Parathyroid adenoma (tissue), 2 donors: ENCODE measurements at regions not wholly inside any gene's neighbourhood (a gene's known extent, or its start where the extent isn't known, plus 50 kb on each side); places are given as distances from the start of the nearest gene placed in this dataset.

Experiments
- H2AFZ ChIP-seq: fragments of 300-600 bp; sonication (generic); one replicate; pipeline ENCODE4 v1.7.0; 2017; ENCODE audit warnings: antibody characterized with exemption, mild to moderate bottlenecking
- H3K27ac ChIP-seq: fragments of 300-600 bp; sonication (generic); one replicate; pipeline ENCODE4 v1.7.0; 2017
- H3K27me3 ChIP-seq: fragments of 300-600 bp; sonication (generic); one replicate; pipeline ENCODE4 v1.7.0; 2017; ENCODE audit warnings: low read length; ENCODE audit not compliant: control insufficient read depth, insufficient read depth
- H3K36me3 ChIP-seq: fragments of 300-600 bp; sonication (generic); one replicate; pipeline ENCODE4 v1.7.0; 2017; ENCODE audit warnings: low read length; ENCODE audit not compliant: control insufficient read depth, insufficient read depth
- H3K4me1 ChIP-seq: fragments of 300-600 bp; sonication (generic); one replicate; pipeline ENCODE4 v1.7.0; 2017; ENCODE audit warnings: control low read depth
- H3K4me2 ChIP-seq: fragments of 300-600 bp; sonication (generic); one replicate; pipeline ENCODE4 v1.7.0; 2017; ENCODE audit warnings: low read length
- H3K4me3 ChIP-seq: fragments of 300-600 bp; sonication (generic); one replicate; pipeline ENCODE4 v1.7.0; 2017; ENCODE audit warnings: low read depth, low read length
- H3K79me2 ChIP-seq: fragments of 300-600 bp; sonication (generic); one replicate; pipeline ENCODE4 v1.7.0; 2017; ENCODE audit warnings: control low read depth
- H3K9ac ChIP-seq: fragments of 300-600 bp; sonication (generic); one replicate; pipeline ENCODE4 v1.7.0; 2017; ENCODE audit warnings: mild to moderate bottlenecking
- H3K9me3 ChIP-seq: fragments of 300-600 bp; sonication (generic); one replicate; pipeline ENCODE4 v1.7.0; 2017; ENCODE audit warnings: low read length; ENCODE audit not compliant: control insufficient read depth
- TF ChIP-seq, protein P1 (sequence below): fragments of 300-600 bp; sonication (generic); IDR thresholded peaks from one replicate; pipeline ENCODE4 v1.7.0; 2017; ENCODE audit warnings: antibody characterized with exemption, mild to moderate bottlenecking
- donor health status: primary hyperparathyroidism.

DNA sequence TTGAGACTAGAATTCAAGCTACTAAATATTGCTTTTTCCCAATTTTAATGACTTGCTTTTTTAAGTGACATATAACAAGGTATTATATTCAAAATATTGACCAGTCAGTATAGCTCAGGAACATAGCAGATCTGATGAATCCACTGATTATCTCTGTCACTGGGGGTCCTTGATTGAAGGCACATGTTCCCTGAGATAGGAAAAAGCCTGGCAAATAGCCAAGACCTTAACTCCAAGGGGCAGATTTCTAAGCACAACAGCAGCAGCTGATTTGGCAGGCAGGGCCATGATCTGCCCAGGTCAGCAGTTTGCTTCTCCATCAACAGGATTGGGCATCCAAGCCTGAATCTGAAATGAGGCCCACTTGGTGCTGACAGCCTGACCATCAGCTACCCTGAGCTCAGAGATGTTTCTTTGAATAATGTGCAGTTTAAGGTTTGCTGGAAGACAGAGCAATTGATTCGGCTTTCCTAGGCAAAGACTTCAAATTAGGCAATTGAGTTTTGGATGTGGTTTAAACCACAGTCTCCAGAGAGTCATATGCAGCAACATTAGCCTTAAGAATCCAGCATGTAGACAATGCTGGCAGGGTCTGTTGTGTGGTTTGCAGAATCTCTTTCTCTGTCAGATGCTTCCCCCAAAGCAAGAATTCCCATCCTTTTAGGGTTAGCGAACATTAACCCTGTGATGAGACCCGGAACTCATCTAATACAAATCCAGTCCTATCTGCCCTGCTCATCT, 352.6 kb downstream of the ADRA2A start:
- TF ChIP-seq, protein P1, sequence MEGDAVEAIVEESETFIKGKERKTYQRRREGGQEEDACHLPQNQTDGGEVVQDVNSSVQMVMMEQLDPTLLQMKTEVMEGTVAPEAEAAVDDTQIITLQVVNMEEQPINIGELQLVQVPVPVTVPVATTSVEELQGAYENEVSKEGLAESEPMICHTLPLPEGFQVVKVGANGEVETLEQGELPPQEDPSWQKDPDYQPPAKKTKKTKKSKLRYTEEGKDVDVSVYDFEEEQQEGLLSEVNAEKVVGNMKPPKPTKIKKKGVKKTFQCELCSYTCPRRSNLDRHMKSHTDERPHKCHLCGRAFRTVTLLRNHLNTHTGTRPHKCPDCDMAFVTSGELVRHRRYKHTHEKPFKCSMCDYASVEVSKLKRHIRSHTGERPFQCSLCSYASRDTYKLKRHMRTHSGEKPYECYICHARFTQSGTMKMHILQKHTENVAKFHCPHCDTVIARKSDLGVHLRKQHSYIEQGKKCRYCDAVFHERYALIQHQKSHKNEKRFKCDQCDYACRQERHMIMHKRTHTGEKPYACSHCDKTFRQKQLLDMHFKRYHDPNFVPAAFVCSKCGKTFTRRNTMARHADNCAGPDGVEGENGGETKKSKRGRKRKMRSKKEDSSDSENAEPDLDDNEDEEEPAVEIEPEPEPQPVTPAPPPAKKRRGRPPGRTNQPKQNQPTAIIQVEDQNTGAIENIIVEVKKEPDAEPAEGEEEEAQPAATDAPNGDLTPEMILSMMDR: no peak
- Histone ChIP-seq H3K9ac (no peak overlapping the region), H3K27ac (no peak overlapping the region), H3K79me2 (no peaks in the 10 kb centered on the region), H3K4me2 (no peak overlapping the region), H2AFZ (no peak overlapping the region), H3K27me3 (no peaks in the 10 kb centered on the region), H3K9me3 (no peaks in the 10 kb centered on the region), H3K36me3 (no peaks in the 10 kb centered on the region), H3K4me3 (no peak overlapping the region), H3K4me1 (no peaks in the 10 kb centered on the region)

DNA sequence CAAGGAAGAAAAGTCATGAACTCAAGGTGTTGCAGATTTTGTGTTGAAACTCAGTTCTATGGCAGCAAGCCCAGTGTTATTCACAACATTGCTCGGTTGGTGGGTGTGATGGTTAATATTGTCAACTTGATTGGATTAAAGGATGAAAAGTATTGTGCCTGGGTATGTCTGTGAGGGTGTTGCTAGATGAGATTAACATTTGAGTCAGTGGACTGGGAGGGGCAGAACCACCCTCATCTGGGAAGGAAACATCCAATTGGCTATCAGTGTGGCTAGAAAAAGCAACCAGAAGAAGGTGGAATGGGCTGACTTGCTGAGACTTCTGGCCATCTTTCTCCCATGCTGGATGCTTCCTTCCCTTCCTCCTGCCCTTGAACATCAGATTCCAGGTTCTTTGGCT, 353.2 kb downstream of the ADRA2A start:
- no peaks in the 10 kb centered on the region for H3K27me3 ChIP-seq
- H3K4me3 ChIP-seq: no peak overlapping the region
- no peak overlapping the region for H3K27ac ChIP-seq
- no peak overlapping the region for H2AFZ ChIP-seq
- H3K36me3 ChIP-seq: no peaks in the 10 kb centered on the region
- no peaks in the 10 kb centered on the region for H3K4me1 ChIP-seq
- H3K79me2 ChIP-seq: no peaks in the 10 kb centered on the region
- no peaks in the 10 kb centered on the region for H3K9me3 ChIP-seq
- H3K9ac ChIP-seq: no peak overlapping the region
- H3K4me2 ChIP-seq: no peak overlapping the region
- TF ChIP-seq, protein P1: no peak

DNA sequence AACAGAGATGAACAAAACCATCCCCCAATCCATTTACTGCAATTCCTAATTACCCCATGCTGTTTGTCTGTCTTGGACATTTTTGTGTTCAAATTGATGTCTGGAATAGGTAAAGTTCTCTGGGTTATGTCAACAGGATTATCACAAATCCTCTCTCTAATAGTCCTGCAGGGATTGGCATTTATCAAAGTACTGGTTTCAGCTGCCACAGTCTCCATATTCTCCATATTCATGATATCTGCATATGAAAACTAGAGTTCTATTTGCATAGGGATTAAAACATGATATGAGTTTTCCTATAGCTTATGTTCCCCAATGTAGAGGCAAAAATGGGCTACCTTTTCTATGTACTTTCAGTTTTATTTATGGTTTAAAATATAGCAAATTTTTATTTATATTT, 355.8 kb downstream of the ADRA2A start:
- no peaks in the 10 kb centered on the region for H3K79me2 ChIP-seq
- no peaks in the 10 kb centered on the region for H3K27me3 ChIP-seq
- no peak overlapping the region for H3K4me2 ChIP-seq
- H3K27ac ChIP-seq: no peak overlapping the region
- H3K9ac ChIP-seq: no peak overlapping the region
- TF ChIP-seq, protein P1: no peak
- no peak overlapping the region for H2AFZ ChIP-seq
- H3K4me1 ChIP-seq: no peaks in the 10 kb centered on the region
- H3K4me3 ChIP-seq: no peak overlapping the region
- H3K9me3 ChIP-seq: no peaks in the 10 kb centered on the region
- H3K36me3 ChIP-seq: no peaks in the 10 kb centered on the region

DNA sequence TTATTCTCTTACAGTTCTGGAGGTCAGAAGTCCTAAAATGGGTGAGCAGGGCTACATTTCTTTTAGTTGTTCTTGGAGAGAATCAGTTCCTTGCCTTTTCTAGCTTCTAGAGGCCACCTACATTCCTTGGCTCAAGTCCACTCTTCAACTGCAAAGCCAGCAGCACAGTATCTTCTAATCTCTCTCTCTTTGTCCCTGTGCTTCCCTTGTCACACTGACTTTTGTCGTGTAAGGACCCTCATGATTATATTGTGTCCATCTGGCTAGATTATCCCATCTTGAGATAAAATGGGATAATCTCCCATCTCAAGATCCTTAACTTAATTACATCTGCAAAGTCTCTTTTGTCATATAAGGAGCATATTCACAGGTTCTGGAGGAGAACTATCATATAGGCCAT, 359.0 kb downstream of the ADRA2A start:
- H3K9me3 ChIP-seq: no peaks in the 10 kb centered on the region
- H3K27ac ChIP-seq: no peak overlapping the region
- H3K4me2 ChIP-seq: no peak overlapping the region
- H3K36me3 ChIP-seq: no peaks in the 10 kb centered on the region
- H3K27me3 ChIP-seq: no peaks in the 10 kb centered on the region
- H3K4me1 ChIP-seq: no peaks in the 10 kb centered on the region
- TF ChIP-seq, protein P1: no peak
- no peak overlapping the region for H3K4me3 ChIP-seq
- no peak overlapping the region for H2AFZ ChIP-seq
- H3K79me2 ChIP-seq: no peaks in the 10 kb centered on the region
- H3K9ac ChIP-seq: no peak overlapping the region
